ENCODE measurements at regions not wholly inside any gene's neighbourhood (a gene's known extent, or its start where the extent isn't known, plus 50 kb on each side); places are given as distances from the start of the nearest gene placed in this dataset.

DNA sequence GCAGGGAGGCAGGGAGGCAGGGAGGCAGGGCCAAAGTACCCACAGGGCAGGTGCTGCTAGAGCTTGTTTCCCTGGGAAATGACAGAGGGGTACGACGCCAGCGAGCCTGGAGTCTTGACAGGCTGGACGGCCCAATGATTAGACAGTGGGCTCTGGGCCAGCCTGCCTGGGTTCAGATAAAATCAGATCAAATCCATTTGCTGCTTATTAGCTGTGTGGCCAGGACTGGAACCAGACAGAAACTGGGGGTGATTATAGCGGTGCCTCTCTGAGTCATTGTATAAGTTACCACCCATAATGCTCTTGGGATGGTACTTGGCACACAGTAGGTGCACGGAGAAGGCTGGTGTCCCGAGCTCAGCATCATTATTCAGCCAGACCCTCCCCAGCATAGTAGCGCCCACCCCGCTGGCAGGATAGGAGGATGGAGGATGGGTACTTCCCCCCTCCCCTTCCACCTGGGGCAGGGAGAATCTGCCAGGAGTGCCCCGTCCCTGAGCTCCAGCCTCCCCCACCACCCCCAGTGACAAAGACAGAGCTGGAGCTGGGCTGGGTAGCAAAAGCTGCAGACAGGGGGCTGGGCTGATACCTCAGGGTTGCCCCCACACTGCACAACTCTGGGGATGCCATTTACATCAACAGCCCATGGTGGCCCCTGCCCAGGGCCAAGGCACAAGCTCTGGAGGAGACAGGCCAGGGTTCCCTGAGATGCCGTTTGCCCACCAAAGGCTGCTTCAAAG is 77.6 kb upstream of the TNRC6C start:
- ChIA-PET CTCF (interaction anchor here (0.7 to 1.0 kb wide), 2 partner anchors 11 to 132 kb away, joined by 3 read pairs; no protein-coding TSS in a partner anchor), POLR2A (interaction anchor here (1.8 kb wide), 1 partner anchor 77 kb away, joined by 8 read pairs; the partner anchor contains the start of gene TNRC6C)
- DNase-seq (ENCODE audit: extremely low spot score): no peak
- TF ChIP-seq, protein P1, sequence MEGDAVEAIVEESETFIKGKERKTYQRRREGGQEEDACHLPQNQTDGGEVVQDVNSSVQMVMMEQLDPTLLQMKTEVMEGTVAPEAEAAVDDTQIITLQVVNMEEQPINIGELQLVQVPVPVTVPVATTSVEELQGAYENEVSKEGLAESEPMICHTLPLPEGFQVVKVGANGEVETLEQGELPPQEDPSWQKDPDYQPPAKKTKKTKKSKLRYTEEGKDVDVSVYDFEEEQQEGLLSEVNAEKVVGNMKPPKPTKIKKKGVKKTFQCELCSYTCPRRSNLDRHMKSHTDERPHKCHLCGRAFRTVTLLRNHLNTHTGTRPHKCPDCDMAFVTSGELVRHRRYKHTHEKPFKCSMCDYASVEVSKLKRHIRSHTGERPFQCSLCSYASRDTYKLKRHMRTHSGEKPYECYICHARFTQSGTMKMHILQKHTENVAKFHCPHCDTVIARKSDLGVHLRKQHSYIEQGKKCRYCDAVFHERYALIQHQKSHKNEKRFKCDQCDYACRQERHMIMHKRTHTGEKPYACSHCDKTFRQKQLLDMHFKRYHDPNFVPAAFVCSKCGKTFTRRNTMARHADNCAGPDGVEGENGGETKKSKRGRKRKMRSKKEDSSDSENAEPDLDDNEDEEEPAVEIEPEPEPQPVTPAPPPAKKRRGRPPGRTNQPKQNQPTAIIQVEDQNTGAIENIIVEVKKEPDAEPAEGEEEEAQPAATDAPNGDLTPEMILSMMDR (IDR thresholded peaks at IDR 0.05; ENCODE audit: control extremely low read depth, extremely low read depth, low read depth, missing control alignments): no peak

DNA sequence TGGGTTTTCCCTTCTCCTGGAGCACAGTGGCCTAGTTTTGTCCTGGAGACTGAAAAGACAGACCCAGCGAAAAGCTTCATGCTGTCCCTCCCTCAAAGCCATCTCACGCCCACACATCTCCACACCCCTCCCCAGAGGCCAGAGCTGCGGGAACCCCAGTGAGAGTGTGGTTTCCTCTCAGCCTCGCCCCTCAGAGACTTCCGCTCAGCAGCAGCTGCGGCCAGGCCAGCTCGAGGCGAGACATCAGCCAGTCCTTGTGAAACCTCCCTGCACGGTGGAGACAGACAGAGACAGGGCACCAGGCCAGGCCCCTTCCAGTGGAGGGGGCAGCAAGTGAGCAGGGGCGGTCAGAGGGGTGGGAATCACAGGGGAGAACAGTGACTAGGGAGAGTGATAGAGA is 77.0 kb upstream of the TNRC6C start:
- TF ChIP-seq, protein P1 (IDR thresholded peaks at IDR 0.05; ENCODE audit: control extremely low read depth, extremely low read depth, low read depth, missing control alignments): no peak
- peak; percentile 94 for DNase-seq (ENCODE audit: extremely low spot score)
- ChIA-PET CTCF (no interaction called here), POLR2A (interaction anchor here (1.8 kb wide), 1 partner anchor 77 kb away, joined by 8 read pairs; the partner anchor contains the start of gene TNRC6C)

DNA sequence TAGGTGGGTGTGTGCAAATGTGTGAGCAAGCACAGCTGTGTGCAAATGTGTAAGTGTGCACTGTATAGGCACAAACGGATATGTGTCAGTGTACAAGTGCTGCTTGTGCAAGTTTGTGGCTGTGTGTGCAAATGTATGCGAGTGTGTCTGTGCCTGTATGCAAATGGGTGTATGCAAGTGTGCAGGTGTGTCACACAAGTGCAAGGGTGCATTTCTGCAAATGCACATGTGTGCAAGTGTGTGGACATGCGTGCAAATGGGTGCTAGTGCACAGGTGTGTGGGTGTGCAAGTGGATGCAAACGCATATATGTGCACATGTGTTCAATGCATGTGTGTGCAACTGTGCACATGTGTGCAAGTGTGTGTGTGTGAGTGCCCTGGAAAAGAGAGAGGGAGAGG is 76.5 kb upstream of the TNRC6C start:
- TF ChIP-seq, protein P1 (IDR thresholded peaks at IDR 0.05; ENCODE audit: control extremely low read depth, extremely low read depth, low read depth, missing control alignments): no peak
- DNase-seq (ENCODE audit: extremely low spot score): no peak
- CTCF ChIA-PET: interaction anchor here (0.9 kb wide), 1 partner anchor 134 kb away, joined by 3 read pairs; no protein-coding TSS in a partner anchor
- POLR2A ChIA-PET: interaction anchor here (1.8 kb wide), 1 partner anchor 76 kb away, joined by 8 read pairs; the partner anchor contains the start of gene TNRC6C

DNA sequence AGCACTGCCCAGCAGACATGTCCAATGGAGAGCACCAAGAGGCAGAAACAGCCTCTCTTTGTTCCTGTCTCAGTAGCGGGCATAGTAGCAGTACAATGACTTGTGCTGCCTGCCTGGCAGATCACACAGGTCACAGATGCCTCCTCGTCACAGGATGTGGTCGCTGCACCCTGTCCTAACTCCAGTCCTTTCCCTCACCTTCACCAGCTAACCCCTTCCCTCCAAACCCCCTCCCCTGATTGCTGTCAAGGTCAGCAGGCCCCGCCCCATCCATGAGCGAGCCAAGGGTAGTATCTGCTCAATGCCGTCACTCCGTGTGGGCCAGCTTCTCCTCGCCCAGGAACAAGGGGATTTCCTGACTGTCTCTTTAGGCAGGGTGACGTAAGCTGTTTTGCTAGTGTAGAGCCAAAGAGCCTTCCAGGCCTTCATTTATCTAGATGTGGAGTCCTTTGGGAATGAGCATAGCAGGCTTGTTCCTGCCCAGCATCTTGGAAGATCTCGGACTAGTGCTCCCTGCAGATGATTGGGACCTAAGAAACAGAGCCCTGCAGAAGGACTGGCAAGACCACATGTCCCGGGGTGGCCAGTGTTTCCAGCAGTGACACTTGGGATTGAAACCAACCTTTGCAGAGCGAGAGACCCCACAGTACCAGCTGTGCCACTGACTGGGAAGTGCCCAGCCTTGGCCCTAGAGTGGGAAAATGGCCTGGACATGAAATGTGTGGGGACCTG is 75.9 kb upstream of the TNRC6C start:
- ChIA-PET POLR2A (no interaction called here), CTCF (interaction anchor here (0.9 kb wide), 1 partner anchor 134 kb away, joined by 3 read pairs; no protein-coding TSS in a partner anchor)
- DNase-seq (ENCODE audit: extremely low spot score): peak; percentile 79
- TF ChIP-seq, protein P1 (IDR thresholded peaks at IDR 0.05; ENCODE audit: control extremely low read depth, extremely low read depth, low read depth, missing control alignments): no peak

DNA sequence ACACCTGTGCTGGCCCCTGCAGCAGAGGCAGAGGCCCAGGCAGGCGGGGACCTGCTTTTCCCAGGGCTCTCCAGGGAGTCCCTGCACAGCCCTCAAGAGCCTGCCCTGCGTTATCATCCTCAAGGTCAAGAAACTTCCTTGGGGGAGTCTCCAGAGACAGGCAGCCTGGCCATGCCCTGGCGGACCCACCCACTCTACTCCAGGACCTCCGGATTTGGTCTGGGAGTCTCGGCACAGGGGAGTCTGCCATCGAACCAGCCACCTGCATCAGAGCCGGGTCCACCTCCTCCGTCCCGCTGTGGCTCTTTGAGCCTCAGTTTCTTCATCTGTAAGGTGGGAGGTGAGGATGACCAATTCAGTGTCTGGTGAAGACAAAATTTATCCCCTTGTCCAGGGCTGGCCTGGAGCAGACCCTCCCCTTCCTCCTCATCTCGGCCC is 75.3 kb upstream of the TNRC6C start:
- ChIA-PET CTCF (interaction anchor here (0.9 kb wide), 1 partner anchor 133 kb away, joined by 3 read pairs; no protein-coding TSS in a partner anchor), POLR2A (no interaction called here)
- TF ChIP-seq, protein P1 (IDR thresholded peaks at IDR 0.05; ENCODE audit: control extremely low read depth, extremely low read depth, low read depth, missing control alignments): no peak
- DNase-seq (ENCODE audit: extremely low spot score): no peak

DNA sequence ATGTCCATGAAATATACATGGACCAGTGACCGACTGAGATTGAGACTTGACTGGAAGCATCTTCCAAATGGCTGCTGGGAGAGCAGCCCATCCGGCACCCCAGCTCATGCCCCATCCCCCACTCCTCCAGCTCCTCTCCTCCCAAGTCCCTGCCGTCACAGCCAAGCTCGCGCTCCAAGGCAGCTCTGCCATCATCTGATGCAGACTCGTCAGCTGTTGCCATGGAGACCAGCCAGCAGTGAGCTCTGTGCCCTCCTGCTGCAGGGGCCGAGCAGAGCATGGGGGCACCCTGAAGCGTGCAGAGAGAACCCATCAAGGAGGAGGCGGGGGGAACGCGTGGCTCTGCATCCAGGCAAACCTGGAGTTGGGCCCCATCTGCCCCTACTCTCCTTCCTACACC is 74.5 kb upstream of the TNRC6C start:
- no peak for DNase-seq (ENCODE audit: extremely low spot score)
- CTCF ChIA-PET: interaction anchor here (1.1 to 1.4 kb wide), 3 partner anchors 15 to 43 kb away, joined by 3 to 4 read pairs (median 3); no protein-coding TSS in a partner anchor
- TF ChIP-seq, protein P1 (IDR thresholded peaks at IDR 0.05; ENCODE audit: control extremely low read depth, extremely low read depth, low read depth, missing control alignments): no peak
- POLR2A ChIA-PET: interaction anchor here (1.1 kb wide), 1 partner anchor 75 kb away, joined by 3 read pairs; the partner anchor contains the start of gene TNRC6C
